ENCODE measurements at regions not wholly inside any gene's neighbourhood (a gene's known extent, or its start where the extent isn't known, plus 50 kb on each side); places are given as distances from the start of the nearest gene placed in this dataset.
"Not testable (repeated sequence)": the region's sequence is repeated elsewhere in the genome, so short reads cannot be mapped to it uniquely, and the experiment has no call there.

DNA sequence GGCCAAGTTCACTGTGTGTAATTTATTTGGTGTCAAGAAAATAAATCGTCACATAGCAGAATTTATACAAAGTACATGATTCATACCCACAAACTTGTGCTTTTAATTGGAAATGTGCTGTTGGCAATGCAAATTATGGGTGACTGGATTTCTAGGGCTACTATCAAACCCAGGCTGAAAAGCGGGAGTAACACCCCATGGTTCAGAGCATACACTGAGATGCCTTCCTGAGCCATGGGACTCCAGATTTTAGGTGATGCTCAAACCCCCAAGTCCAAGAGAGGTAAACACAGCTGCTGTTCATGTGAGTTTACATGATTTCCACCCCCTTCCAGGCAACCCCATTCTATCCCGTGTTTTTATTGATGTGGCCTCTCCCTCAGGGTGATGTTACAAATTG is 565.9 kb upstream of the ID2 start:
- no peak for DNase-seq (ENCODE audit: low read depth in 2 of 2)

GRCh38 chr2:8116661-8117060 is 565.2 kb upstream of the ID2 start:
- DNase-seq (ENCODE audit: low read depth in 2 of 2) = no peak

DNA sequence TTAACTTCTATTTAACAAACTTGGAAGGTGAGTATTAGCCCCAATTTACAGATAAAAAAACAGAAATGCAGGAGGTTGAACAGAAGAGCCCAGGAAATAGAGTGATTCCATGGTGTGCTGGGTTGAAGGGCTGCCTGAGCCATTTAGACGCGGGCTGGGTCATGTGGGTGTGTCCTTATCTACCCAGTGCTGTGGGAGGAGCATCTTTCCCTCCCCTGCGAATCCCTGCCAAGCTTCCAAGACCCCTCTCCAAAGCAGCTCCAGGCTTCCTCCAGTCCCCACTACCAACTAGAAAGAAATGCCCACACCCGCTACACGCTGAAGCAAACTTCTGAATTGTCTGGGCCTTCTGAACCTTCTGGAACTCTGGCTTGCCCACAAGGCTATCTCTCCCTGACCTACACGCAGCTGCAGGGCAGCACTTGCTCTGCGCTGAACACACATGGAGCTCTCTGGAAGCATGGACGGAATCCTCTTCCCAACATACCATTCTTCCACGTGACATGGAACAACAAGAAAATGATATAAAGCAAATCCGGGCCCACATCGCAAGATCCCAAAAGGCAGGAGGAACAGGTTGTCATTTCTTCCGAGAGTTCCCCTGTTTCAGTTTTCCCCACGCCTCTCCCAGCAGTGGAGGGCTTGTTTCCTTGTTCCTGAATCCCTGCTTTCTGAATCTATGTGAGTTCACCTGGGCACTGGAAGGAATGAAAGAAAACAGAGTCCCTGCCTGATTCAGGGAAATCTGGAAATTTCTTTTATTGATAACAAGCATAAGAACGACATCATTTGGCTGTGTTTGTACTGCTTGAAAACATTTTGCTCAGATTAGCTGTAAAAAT is 562.7 kb upstream of the ID2 start:
- DNase-seq (ENCODE audit: low read depth in 2 of 2) = no peak

GRCh38 chr2:8119782-8120505 is 561.9 kb upstream of the ID2 start:
- DNase-seq (ENCODE audit: low read depth in 2 of 2) = no peak

- DNase-seq (ENCODE audit: low read depth in 2 of 2) = no peak
Observed at GRCh38 chr2:8120506-8120860, 561.4 kb upstream of the ID2 start.

- no peak for DNase-seq (ENCODE audit: low read depth in 2 of 2)
Observed at GRCh38 chr2:8121022-8121825, 560.6 kb upstream of the ID2 start.

DNA sequence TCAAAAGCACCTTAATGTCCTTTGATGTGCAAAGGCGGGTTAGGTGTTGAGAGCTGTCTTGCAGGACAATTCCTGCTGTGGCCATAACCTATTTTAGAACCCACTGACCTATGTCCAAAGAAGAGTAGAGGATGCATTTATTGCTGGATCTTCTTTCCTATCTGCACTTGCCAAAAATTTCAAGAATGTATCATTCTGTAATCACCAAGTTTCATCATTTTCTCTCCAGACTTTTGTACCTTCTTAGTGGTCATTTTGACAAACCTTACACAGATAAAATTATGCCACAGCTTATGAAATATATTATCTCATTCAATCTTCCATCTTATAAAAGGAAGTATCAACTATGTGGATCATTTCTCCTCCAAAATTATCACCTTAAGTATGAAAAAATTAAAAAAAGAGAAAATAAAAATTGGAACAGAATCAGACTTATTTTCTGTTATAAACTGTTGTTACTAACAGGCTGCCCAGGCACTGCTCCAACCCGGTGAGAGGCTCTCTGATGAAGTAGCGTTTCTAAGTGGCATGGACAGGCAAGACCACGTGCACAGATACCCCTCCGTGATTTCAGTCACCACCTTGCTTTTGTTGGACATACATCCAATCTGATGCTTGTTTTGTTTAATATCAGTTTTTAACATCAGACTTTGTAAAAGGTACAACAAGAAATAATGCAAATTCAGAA is 559.9 kb upstream of the ID2 start:
- DNase-seq (ENCODE audit: low read depth in 2 of 2) = no peak

DNA sequence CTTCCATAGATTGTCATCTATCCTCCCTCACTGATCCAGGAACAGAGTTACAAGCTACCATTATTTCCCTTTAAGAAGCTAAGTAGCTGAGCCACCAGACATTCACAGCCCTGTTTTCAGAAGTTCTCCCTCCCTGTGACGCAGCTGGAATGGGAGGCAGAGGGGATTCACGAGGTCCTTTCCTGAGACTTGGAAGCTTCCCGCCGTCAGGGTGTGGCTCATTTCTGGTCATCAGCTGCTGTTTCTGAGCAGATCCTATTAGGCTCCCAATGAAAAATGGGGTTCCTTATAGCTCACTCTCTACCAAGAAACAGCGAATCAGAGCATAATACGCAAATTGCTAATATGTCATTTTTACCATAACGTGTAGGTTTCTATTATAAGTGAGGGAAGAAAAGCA is 559.3 kb upstream of the ID2 start:
- DNase-seq (ENCODE audit: low read depth in 2 of 2) = no peak

GRCh38 chr2:8123464-8123863 is 558.4 kb upstream of the ID2 start:
- DNase-seq (ENCODE audit: low read depth in 2 of 2) = no peak

DNA sequence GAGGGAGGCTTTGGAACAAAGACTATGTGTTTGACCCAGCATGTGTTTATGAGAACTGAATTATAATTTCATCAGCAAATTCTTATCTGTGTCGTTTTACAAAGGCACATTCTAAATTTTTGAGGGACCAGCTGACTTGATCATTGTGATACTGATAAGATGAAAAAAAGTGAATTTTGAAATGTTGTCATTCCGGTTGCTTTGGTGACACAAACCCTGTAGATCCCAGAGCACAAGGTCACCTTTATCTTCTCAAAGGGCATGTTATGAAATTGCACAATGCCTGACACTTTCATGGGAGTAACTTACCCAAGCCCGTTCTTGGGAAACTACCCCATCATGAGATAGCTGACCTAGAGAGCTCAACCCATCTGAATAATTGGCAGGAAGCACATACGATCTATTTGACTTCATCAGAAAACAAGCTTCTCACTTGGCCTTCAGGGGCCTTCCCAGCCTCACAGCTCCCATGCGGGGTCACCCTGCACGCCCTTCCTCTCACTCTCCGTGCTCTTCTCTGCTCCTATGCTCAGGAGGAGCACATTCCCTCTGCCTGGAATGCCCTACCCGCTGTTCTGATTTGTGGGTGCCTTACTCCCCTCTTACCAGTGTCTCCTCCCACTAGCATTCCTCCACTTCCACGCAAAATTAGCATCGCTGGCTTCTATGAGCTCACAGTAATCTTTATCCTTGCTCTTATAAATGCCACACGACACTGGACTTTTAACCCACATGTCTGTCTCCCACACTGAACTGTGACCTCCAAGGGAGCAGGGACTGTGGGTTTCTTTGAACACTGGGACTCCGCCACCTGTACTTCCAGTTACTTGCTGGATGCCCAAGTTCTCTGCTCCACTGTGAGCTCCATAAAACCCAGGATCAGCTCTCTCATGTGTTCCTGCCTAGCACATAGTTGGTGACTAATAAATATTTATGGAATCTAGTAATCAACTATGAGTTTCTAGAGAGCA is 555.8 kb upstream of the ID2 start:
- no peak for DNase-seq (ENCODE audit: low read depth in 2 of 2)

GRCh38 chr2:8126783-8127182 is 555.1 kb upstream of the ID2 start:
- DNase-seq (ENCODE audit: low read depth in 2 of 2) = no peak

GRCh38 chr2:8131423-8131822 is 550.4 kb upstream of the ID2 start:
- not testable (repeated sequence) for DNase-seq (ENCODE audit: low read depth in 2 of 2)

- DNase-seq (ENCODE audit: low read depth in 2 of 2) = no peak
Observed at GRCh38 chr2:8132351-8132831, 549.5 kb upstream of the ID2 start.

DNA sequence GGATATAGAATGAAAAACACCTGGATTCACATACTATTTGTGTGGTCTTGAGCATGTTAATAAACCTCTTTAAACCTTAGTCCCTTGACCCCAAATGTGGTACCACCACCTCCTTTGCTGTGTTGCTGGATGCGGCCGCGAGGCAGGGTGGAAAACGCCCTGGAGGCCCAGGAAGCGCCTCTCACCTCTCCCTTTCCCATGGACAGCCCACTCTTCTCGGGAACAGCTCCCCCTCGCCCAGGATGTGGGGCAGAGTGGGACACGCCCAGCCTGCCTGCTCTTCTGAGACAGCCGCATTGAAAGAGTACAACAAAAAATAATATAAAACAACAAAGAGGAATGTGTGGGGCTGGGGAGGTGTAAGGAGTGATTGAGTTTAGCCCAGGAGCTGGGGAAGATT is 549.0 kb upstream of the ID2 start:
- no peak for DNase-seq (ENCODE audit: low read depth in 2 of 2)

DNA sequence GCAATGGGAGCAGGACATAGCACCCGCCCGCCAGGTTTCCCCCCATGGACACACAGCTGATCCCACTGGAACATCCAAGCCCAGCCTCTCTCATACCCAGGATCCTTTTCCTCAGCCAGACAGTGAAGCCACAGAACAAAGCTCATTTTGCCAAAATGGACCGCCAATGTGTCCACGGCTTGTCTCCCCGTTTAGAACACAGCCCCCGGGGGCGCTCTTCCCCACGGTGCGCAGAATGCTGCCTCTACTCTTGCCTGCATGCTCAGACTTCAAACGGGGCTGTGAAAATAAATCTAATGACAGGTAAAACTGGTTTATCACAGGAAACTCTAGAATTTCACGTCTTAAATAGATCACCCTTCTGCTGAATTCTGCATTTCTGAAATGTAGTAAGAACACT is 548.5 kb upstream of the ID2 start:
- no peak for DNase-seq (ENCODE audit: low read depth in 2 of 2)

DNA sequence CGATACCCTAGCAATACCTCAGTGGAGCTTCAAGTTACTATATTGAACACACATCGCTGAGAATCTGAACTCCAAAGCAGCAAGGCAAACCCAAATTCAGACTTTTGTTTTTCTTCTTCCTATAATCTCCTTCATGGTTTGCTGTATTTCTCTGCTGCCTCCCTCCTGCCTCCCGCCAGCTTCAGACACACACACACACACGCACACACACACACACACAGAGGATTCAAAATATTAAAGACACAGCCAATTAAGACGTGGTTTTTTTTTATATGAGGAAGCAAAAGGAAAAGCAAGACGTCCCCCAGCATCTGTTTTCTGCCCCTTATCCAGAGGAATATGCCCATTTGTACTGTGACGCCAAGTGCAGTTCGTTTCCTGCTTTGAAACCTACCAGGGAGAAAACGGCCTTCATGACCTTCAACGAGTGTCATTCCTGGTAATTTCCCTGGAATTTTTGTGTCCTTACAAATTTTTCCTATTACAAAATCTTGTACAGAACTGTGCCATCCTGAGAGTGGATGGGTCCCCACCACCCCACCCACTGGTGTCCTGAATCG is 547.9 kb upstream of the ID2 start:
- no peak for DNase-seq (ENCODE audit: low read depth in 2 of 2)

DNA sequence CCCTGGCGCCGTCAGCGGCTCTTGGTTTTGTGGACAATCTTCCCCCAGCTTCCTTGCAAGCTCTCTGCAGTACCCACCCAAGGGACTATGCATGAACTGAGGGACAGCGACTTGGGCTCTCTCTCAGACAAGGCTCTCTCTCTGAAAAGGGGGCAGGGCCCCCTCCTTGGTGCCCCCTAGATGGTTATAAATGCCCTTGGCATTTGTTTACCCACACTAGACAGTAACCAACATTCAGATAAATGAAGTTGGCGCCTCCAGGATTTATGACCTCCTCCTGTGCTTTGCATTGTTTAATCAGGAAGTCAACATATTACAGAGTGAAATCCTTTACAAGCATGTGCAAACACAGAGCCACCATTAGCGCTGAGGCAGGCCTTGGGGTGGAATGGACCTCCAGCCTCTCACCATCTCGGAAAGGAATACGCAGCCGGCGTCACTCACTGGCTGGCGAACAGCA is 547.4 kb upstream of the ID2 start:
- no peak for DNase-seq (ENCODE audit: low read depth in 2 of 2)

DNA sequence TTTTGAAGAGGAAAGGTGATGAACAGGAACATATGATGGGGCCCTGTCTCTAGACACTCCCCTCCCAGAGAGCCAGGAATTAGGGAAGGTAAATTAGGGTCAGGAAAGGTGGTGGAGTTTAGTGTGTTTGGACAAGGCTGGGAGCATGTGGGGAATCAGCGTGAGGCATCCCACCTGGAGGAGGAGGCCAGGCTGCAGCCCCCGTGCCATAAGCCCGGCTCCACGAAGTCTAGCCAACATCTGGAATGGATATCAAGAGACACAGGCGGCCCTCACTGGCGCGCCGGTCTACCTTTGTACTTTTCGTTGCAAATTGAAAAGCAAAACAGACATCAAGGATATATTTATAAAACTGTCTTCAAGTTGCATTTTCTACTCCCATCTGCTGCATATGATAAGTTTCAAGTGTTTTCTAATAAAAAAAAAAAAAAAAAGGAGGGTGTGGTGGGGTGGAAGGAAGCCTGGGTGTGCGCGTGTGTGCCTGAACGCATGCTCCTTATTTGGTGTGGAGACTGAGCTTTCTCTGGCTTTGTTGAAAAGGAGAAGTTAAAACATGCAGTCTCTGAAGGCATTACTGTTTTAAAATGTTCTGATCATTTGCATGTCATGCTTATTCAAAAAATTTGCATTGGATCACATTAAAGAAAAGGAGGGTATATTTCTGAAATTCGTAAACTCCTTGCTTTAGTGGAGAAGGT is 546.7 kb upstream of the ID2 start:
- no peak for DNase-seq (ENCODE audit: low read depth in 2 of 2)

DNA sequence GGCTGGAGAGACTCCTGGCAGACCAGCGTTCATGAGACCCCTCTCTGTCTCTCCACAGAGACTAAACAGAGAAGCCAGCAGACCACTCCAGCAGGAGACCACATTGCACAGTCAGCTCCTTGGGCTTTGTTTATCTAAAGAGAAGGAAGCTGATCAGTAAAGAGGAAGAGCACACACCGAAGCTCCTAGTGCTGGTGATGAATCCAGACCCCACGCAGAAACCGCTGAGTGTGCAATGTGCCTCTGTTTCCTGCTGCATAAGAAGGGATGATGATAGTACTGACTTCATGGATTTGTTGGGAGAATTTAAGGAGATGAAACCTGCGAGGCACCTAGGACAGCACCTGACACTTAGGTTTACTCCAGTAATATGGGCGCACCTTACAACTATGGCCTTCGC is 544.1 kb upstream of the ID2 start:
- DNase-seq (ENCODE audit: low read depth in 2 of 2) = no peak

GRCh38 chr2:8138525-8138922 is 543.3 kb upstream of the ID2 start:
- no peak for DNase-seq (ENCODE audit: low read depth in 2 of 2)
